Thyroid gland (tissue), 4 donors: ENCODE measurements at regions not wholly inside any gene's neighbourhood (a gene's known extent, or its start where the extent isn't known, plus 50 kb on each side); places are given as distances from the start of the nearest gene placed in this dataset.

Source experiments
- DNase-seq, 2 donors: peaks; one replicate each; pipeline ENCODE4 v3.0.0-alpha.2; 2019
- H3K27ac ChIP-seq, 3 donors: fragments of 200-600 bp; sonication (generic); 1 replicate in 2 of 3; 2 replicates in 1 of 3; pipeline ENCODE4 v1.5.1; 2016 to 2019; ENCODE audit warnings: mild to moderate bottlenecking in 1 of 3, moderate library complexity in 1 of 3
- H3K27me3 ChIP-seq: fragments of 200-600 bp; sonication (generic); one replicate; pipeline ENCODE4 v1.5.1; 2019
- H3K36me3 ChIP-seq, 2 donors: fragments of 200-600 bp; sonication (generic); one replicate each; pipeline ENCODE4 v1.5.1; 2016 to 2019
- H3K4me1 ChIP-seq, 2 donors: fragments of 200-600 bp; sonication (generic); one replicate each; pipeline ENCODE4 v1.5.1; 2017 to 2019
- H3K4me3 ChIP-seq, 3 donors: fragments of 200-600 bp; sonication (generic); replicated peaks in 1 of 3; 1 replicate in 2 of 3; 2 replicates in 1 of 3; pipeline ENCODE4 v1.5.1; 2016; ENCODE audit warnings: mild to moderate bottlenecking in 1 of 3
- H3K9me3 ChIP-seq: fragments of 200-600 bp; sonication (generic); one replicate; pipeline ENCODE4 v1.5.1; 2017
- POLR2A ChIP-seq, 2 donors: fragments of 450-650 bp; IDR thresholded peaks; one replicate each; pipeline ENCODE4 v1.6.1; 2017; ENCODE audit warnings: antibody characterized with exemption in 2 of 2, mild to moderate bottlenecking in 2 of 2, moderate library complexity in 1 of 2
- WGBS, 2 donors: methylation state at CpG; one replicate each; pipeline ENCODE4 v1.1.5; 2017; 5-methylcytosine and 5-hydroxymethylcytosine counted together
- intact Hi-C: fragments of 100-400 bp; cut with DNase I; formaldehyde crosslinking; loops from one replicate; pipeline ENCODE4 v1.15.1; 2023
- TF ChIP-seq, protein P1 (sequence below), 6 experiments: fragments of 200-600 bp in 3 of 6; fragments of 450-650 bp in 3 of 6; sonication (generic) in 3 of 6; IDR thresholded peaks; one replicate each; pipeline ENCODE4 v1.5.1; 2016 to 2019; ENCODE audit warnings: antibody characterized with exemption in 6 of 6, mild to moderate bottlenecking in 2 of 6, inconsistent platforms in 1 of 6, moderate library complexity in 1 of 6

DNA sequence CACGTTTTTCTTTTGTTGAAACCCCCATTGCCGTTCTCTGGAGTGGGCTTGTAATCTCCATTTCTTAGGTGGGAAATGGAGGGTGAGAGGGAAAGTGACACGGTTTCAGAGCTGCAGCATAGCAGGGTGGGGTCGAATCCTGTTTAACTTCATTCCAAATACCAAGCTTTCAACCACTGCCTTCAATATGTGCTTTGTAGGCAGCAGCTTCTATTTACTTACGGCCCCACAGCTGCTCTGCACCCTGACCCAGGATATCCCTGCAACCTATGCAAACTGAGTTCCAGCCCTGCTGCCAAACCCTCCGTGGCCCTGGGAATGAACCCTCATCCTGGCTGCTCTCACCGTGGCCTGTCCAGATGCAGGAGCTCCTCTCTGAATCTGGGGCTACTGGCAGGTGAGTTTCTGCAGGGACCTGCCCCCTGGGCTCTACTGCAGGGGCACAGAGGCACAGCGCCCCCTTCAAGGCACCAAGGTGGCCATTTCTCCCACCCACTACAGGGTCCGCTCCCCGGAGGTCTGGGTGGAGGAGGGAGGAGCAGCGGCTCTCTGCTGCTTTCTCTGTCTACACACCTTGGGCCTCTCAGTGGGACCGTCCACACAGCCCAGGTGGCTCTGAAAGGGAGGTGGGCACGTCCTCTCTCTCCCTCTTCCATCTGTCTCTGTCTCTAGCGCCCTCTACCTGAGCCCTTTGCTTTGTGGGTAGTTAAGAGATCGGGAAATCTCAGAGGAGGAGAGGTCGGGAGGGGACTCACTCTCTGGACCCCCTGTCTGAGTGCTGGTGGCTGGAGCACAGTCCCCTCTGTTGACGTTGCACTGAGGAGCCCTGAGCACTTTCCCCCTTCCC is 279.1 kb downstream of the BRD1 start:
- WGBS, 2 donors = 44 to 47% methylated on average over 13 to 17 of the region's 17 CpGs
- TF ChIP-seq, protein P1, sequence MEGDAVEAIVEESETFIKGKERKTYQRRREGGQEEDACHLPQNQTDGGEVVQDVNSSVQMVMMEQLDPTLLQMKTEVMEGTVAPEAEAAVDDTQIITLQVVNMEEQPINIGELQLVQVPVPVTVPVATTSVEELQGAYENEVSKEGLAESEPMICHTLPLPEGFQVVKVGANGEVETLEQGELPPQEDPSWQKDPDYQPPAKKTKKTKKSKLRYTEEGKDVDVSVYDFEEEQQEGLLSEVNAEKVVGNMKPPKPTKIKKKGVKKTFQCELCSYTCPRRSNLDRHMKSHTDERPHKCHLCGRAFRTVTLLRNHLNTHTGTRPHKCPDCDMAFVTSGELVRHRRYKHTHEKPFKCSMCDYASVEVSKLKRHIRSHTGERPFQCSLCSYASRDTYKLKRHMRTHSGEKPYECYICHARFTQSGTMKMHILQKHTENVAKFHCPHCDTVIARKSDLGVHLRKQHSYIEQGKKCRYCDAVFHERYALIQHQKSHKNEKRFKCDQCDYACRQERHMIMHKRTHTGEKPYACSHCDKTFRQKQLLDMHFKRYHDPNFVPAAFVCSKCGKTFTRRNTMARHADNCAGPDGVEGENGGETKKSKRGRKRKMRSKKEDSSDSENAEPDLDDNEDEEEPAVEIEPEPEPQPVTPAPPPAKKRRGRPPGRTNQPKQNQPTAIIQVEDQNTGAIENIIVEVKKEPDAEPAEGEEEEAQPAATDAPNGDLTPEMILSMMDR (IDR thresholded peaks at IDR 0.05) = no peak
- no peak for TF ChIP-seq POLR2A (IDR thresholded peaks at IDR 0.05)
- Histone ChIP-seq H3K4me1 (no peaks in the 10 kb centered on the region), H3K9me3 (no peaks in the 10 kb centered on the region), H3K36me3 (no peaks in the 10 kb centered on the region), H3K4me3 (no peak overlapping the region), H3K27ac (no peak overlapping the region), H3K27me3 (no peaks in the 10 kb centered on the region)
- DNase-seq = peak in 1 of 2 donors; percentile 17
- intact Hi-C loops = no loop called here

DNA sequence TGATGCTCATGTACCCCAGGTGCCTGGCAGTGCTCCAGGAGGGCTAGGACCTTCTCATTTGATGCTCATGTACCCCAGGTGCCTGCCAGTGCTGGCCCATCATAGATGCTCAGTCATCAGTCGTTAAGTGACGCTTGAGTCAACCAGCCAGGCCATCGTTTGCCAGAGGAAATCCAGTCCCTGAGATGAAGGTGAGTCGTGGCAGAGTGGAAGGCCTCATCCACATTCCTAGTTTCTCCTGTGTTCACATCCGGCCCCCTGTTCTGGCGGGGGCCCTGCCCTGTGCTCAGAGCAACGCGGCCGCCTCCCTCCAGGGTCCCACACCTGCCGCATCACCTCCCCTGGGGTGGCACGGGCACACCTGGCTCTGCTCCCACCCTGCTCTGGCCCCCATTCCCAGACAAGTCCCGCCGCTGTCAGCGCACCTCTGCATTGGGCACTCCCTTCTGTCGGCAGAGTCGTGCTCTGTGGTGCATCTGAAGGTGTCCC is 279.9 kb downstream of the BRD1 start:
- Histone ChIP-seq H3K4me3 (no peak overlapping the region), H3K9me3 (no peaks in the 10 kb centered on the region), H3K27me3 (no peaks in the 10 kb centered on the region), H3K4me1 (no peaks in the 10 kb centered on the region), H3K36me3 (no peaks in the 10 kb centered on the region), H3K27ac (no peak overlapping the region)
- DNase-seq = no peak
- TF ChIP-seq, protein P1 (IDR thresholded peaks at IDR 0.05) = no peak
- 77 to 84% methylated on average over 16 of the region's 16 CpGs for WGBS, 2 donors
- intact Hi-C loops = no loop called here

DNA sequence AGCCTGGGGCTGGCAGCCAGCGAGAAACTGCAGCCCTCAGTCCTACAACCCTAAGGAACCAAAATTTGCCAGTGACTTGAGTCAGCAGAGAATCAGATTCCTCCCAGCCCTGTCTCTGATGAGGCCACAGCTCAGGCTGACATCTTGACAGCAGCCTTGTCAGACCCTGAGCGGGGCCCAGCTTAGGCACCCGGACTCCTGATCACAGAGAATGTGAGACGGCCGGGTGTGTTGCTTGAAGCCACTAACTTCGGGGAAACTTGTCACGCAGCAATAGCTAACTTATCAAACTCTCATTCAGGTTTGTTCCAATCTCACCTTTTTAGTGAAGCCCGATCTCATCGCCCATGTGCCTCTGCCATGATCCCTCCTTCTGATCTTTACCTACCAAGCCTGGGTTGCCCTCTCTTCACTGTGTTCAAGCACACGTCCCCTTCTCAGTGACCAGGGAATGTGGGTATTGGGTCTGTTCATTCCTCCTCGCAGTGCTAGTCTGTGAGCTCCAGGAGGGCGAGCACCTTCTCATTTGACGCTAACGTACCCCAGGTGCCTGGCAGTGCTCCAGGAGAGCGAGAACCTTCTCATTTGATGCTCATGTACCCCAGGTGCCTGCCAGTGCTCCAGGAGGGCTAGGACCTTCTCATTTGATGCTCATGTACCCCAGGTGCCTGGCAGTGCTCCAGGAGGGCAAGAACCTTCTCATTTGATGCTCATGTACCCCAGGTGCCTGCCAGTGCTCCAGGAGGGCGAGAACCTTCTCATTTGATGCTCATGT is 280.7 kb downstream of the BRD1 start:
- 92% methylated on average over 15 to 16 of the region's 16 CpGs for WGBS, 2 donors
- H3K9me3 ChIP-seq = no peaks in the 10 kb centered on the region
- no peak for DNase-seq
- no peaks in the 10 kb centered on the region for H3K4me1 ChIP-seq
- H3K36me3 ChIP-seq = no peaks in the 10 kb centered on the region
- no peak overlapping the region for H3K4me3 ChIP-seq
- TF ChIP-seq, protein P1 (IDR thresholded peaks at IDR 0.05) = no peak
- no peak for TF ChIP-seq POLR2A (IDR thresholded peaks at IDR 0.05)
- H3K27ac ChIP-seq = no peak overlapping the region
- intact Hi-C loops = no loop called here
- no peaks in the 10 kb centered on the region for H3K27me3 ChIP-seq

DNA sequence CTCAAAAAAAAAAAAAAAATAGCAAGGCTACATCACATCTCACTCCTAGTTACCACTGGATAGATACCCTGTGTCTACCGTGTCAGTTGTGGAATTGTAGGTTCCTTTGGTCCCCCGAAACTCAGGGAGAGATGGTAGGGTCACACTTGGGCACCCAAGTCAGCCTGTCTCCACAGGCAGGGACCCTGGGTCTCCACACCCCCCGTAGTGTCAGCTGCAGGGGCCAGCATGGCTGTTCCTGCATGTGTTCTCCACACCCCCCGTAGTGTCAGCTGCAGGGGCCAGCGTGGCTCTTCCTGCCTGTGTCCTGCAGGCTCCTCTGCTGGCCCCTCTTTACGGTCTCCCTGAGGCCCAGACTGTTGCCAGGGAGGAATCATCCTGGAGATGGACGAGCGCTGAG is 282.1 kb downstream of the BRD1 start:
- H3K4me3 ChIP-seq = no peak overlapping the region
- no peaks in the 10 kb centered on the region for H3K36me3 ChIP-seq
- H3K4me1 ChIP-seq = no peaks in the 10 kb centered on the region
- no peak for DNase-seq
- intact Hi-C loops = no loop called here
- no peak overlapping the region for H3K27ac ChIP-seq
- no peaks in the 10 kb centered on the region for H3K27me3 ChIP-seq
- TF ChIP-seq POLR2A (IDR thresholded peaks at IDR 0.05) = no peak
- TF ChIP-seq, protein P1 (IDR thresholded peaks at IDR 0.05) = no peak
- 77 to 90% methylated on average over 5 to 8 of the region's 8 CpGs for WGBS, 2 donors
- no peaks in the 10 kb centered on the region for H3K9me3 ChIP-seq

DNA sequence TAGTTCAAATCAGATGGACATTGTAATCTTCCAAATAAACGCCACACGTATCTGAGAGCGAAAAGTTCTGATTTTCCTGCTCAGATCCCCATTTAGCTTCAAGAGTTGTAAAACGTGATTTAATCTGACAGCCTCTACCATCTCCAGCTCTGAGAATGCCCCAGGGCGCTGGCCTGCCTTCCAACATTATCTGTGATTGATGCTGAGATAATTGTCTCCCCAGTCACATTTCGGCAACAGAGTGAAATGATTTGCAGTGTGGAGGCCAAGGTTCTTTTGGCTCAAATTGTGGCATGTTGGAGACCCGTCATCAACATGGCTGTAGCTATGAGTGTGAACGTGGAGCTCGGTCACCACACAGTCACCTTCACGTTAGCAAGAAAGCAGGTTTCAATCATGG is 283.4 kb downstream of the BRD1 start:
- intact Hi-C loops = no loop called here
- no peaks in the 10 kb centered on the region for H3K9me3 ChIP-seq

More for the DNA sequence above, 283.4 kb downstream of the BRD1 start:
- 76 to 85% methylated on average over 10 of the region's 10 CpGs for WGBS, 2 donors
- H3K4me3 ChIP-seq = no peak overlapping the region
- TF ChIP-seq, protein P1 (IDR thresholded peaks at IDR 0.05) = no peak
- TF ChIP-seq POLR2A (IDR thresholded peaks at IDR 0.05) = no peak
- no peak overlapping the region for H3K27ac ChIP-seq
- no peaks in the 10 kb centered on the region for H3K27me3 ChIP-seq
- DNase-seq = no peak
- no peaks in the 10 kb centered on the region for H3K4me1 ChIP-seq
- H3K36me3 ChIP-seq = no peaks in the 10 kb centered on the region
